ENCODE measurements at regions not wholly inside any gene's neighbourhood (a gene's known extent, or its start where the extent isn't known, plus 50 kb on each side); places are given as distances from the start of the nearest gene placed in this dataset.
"Not testable (repeated sequence)": the region's sequence is repeated elsewhere in the genome, so short reads cannot be mapped to it uniquely, and the experiment has no call there.

- no peak for DNase-seq
These were observed 155.2 kb upstream of the NRP1 start for GRCh38 chr10:33489501-33490176.

- DNase-seq, result no peak
These were observed 152.7 kb upstream of the NRP1 start for GRCh38 chr10:33487014-33487776.

DNA sequence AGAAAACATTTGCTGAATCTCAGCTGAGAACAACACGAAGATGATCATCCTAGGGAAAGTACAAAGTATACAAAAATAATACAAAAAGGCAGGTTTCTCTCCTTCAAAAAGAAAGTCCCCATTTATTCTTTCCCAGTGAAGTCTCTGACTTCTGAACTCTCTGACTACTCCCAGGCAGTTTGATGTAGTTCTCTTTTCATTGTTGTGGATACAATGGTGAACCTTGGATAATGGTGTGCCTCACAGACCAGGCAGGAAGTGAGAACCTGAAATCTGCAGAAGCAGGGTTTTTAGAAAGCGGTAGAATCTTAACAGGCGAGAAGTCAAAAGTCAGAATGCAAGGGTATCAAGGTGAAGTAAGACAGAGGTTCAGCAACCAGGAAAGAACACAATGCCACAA is 150.8 kb upstream of the NRP1 start:
- no peak for DNase-seq

GRCh38 chr10:33484787-33485186 is 150.3 kb upstream of the NRP1 start:
- DNase-seq, result no peak

DNA sequence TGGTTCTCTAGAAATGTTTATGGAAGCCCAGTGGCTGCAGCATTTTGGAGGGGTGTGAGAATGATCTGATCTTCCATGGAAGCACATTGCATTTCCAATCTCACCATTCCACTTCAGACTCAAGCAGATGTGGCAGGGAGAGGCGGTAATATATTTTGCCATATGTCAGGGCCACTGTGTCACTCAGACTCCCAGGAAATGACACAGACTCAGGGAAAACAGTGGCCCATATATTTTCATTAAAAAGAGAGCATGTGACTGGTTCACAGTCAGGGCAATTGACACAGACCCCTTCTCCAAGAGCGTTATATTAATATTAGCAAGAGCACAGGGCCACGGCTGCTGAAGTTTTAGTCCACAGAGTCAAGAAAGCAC is 149.3 kb upstream of the NRP1 start:
- peak in 1 of 2 experiments; percentile 21 for DNase-seq

DNA sequence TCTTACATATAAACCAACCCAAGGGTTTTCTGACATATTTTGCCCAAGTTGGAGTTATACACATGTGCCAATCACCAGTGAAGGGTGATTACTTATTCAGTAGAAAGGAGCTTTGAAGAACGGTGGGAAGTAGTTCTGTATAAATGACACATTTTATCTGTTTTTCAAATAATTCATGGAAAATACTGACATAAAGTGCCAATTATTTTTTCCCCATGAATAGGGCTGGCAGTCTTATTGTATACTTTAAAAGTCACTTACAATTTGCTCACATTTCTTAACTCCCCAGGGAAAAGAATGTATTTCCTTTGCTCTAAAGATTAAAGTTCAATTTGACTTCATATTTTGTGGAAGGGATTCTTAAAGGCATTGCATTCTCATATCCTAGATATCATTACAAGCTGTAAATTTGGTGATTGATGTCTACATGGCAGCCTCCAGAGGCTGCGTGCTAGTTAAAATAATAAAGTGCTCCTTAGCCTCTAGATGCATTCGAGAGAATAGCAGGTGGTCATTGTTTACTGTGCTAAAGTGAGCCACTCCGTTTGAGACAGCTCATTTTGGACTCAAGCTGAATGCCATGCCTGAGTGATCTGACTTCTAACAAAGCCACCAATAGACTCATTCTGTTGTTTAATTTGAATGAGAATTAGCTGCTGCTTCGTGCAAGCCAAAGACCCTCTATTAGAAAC is 148.8 kb upstream of the NRP1 start:
- peak; percentile 58 to 72 for DNase-seq

- no peak for DNase-seq
These were observed 148.0 kb upstream of the NRP1 start for GRCh38 chr10:33482486-33482885.

- no peak for DNase-seq
These were observed 146.7 kb upstream of the NRP1 start for GRCh38 chr10:33481184-33481583.

DNA sequence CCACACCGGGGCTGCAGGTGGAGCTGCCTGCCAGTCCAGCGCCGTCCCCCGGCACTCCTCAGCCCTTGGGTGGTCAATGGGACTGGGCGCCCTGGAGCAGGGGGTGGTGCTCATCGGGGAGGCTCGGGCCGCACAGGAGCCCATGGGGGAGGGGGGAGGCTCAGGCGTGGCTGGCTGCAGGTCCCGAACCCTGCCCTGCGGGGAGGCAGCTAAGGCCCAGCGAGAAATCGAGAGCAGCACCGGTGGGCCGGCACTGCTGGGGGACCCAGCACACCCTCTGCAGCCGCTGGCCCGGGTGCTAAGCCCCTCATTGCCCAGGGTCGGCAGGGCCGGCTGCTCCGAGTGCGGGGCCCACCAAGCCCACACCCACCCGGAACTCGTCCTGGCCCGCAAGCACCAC is 145.9 kb upstream of the NRP1 start:
- not testable (repeated sequence) for DNase-seq

DNA sequence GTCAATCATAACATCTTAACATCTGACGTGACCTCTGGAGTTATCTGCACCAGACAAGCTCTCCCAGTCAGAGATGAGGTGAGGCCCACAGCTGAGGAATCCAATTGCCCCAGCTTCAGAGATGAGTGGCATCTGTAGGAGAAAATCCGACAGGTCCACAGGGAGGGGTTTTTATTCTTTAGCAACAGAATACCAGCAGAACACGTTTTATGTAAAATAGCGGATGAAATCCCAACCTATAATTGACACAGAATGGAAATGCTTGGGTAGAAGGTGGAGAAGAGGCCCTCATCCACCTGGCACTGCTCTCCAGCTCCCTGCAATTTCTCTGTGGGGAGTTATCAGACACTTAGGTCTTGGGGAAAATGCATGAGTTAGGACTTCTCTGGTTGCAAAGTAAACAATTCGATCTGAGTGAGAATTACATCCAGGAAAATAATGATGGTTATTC is 144.2 kb upstream of the NRP1 start:
- DNase-seq, result peak; percentile 4 to 13

DNA sequence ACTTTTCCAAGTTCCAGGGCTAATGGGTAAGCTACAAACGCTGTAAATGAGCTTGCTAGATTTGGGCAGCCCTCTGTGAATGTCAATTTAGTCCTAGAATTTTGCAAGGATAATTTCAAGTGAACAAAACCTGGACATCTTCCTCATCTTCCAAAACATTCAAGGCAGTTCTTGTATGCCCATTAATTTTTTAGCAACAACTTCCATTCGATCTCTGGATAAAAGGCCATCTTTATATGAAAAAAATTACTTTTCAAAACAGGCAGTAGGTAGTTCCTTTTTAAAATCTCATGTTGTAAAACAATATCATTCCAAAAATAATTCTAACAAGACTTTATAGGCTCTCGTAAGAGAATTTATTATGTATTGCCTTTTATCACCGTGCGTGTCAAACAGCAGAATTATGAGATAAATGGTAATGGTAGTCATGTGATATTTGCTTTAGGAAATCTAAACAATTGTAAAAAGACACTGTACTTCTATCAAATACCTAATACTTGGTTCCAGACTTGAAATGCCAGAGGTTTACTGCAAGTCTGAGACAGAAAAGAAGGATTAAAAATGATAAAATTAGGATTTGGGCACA is 143.7 kb upstream of the NRP1 start:
- DNase-seq, result no peak

GRCh38 chr10:33477291-33478088 is 143.0 kb upstream of the NRP1 start:
- no peak for DNase-seq

DNA sequence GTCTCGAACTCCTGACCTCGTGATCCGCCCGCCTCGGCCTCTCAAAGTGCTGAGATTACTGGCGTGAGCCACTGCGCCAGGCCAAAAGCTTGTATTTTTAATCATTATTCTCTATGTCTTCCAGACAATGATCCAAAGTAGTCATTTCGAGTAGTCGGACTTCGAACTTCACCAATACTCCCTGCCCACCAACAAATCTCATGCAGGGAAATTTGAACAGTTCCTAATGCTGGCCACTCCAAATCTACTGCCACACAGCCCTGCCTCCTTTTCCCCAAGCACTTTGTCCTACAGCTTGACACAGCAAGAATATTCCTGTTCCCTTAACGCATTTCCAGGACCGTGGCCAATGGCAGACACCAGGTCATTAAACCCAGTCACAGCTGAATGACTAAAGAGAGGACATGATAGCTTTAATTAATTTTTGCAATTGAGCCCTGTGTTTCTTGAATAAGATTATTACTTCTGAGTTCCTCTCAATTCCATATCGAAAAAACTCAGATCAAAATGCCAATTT is 142.3 kb upstream of the NRP1 start:
- DNase-seq, result no peak

DNA sequence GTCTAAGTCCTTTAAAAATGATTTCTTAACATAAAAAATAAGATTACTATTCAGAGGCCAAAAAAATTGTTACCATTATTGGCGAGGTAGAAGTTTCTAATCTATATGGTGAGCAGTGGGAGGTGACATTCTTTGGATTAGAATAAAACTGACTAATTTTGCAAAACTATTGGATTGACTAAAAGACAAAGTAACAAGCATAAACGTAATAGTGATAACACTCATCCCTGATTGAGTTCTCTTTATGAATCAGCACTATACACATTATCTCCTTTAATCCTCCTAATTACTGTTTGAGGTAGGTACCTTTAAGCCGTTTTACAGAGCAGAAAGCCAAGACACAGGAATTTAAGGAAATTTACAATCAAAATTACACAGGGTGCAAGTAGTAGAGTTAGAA is 139.2 kb upstream of the NRP1 start:
- no peak for DNase-seq

DNA sequence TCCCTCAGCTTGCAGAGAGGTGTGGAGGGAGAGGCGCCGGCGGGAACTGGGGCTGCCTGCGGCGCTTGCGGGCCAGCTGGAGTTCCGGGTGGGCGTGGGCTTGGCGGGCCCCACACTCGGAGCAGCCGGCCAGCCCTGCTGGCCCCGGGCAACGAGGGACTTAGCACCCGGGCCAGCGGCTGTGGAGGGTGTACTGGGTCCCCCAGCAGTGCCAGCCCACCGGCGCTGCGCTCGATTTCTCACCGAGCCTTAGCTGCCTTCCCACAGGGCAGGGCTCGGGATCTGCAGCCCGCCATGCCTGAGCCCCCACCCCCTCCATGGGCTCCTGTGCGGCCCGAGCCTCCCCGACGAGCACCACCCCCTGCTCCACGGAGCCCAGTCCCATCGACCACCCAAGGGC is 133.5 kb upstream of the NRP1 start:
- not testable (repeated sequence) for DNase-seq

DNA sequence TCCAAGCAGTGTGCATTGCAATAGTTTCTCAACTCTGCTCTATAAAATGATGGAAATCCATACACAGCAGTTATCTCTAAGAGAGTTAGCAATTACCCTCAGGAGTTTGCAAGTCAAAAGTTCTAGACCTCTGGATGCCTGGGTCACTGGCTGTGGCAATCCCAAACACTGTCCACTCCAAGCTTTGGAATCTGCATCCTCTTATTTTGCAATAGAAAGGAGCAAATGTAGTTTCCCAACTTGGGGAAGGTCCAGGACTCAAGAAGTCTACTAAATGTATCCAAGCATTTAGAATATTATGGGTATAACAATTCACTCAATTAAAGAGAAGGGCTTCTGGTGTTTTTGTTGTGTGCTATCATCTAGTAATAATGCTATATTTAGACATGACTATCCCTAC is 131.3 kb upstream of the NRP1 start:
- DNase-seq, result no peak

- no peak for DNase-seq
These were observed 128.5 kb upstream of the NRP1 start for GRCh38 chr10:33463011-33463410.

DNA sequence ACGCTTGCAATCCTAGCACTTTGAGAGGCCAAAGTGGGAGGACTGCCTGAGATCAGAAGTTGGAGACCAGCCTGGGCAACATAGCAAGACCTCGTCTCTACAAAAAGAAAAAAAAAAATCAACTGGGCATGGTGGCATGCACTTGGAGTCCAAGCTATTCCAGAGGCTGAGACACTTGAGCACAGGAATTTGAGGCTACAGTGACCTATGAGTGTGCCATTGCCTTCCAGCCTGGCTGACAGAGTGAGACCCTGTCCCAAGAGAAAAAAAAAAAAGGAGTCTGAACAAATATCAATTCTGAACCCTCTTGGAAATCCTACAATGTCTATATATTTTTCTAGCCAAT is 126.8 kb upstream of the NRP1 start:
- DNase-seq, result no peak

- DNase-seq, result no peak
These were observed 126.2 kb upstream of the NRP1 start for GRCh38 chr10:33460505-33461294.

DNA sequence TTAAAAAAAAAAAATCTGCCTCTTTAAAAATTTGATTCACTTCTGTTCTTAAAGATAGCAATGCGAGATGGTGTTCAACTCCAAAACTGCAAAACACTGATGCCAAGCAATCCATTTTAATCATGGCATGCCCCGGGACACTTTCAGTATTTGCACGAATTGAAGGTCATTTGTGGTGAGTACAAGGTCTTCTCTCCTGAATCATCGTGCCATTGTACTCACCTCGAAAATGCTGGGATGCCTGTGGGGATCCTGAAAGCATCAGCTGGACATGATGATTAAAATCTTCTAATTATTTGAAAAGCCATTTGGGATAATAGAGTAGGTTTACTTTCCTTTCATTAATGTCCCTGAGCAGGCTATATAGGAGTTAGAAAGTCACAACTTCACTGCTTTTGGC is 125.1 kb upstream of the NRP1 start:
- DNase-seq, result no peak

DNA sequence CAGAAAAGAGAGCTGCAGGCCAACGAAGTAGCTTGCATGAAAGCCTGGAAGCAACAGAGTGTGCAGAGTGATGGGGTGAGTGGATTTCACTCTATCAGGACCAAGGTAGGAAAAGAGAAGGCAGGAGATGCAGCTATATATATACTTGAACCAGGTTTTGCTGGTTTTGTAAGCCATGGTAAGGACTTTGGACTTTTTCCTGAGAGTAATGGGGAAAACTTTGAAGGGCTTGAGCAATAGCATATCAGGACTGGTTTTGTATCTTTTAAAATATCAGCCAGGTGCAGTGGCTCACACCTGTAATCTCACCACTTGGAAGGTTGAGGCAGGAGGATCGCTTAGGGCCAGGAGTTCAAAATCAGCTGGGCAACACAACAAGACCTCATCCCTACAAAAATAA is 120.6 kb upstream of the NRP1 start:
- DNase-seq, result no peak

DNA sequence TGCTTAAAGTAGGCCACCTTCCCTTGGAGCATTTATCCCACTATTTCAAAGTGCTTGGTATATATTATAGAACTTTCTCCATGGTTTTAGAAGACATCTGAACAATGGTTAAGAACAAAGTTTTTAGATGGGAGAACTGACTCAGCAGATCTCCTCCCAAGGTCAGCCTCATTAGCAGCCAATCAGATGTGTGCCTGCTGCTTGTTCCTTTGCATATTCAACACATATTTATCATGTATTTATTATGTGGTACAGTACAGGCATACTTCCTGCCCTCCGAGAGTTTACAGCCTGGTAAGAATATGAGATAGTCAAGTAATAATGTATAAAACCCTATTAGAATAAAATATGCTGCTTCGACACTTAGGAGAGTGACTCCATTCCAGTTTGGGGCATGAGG is 120.1 kb upstream of the NRP1 start:
- DNase-seq, result no peak
